NCI-H748 (cell line): ENCODE measurements at regions not wholly inside any gene's neighbourhood (a gene's known extent, or its start where the extent isn't known, plus 50 kb on each side); places are given as distances from the start of the nearest gene placed in this dataset.
A peak's percentile ranks its signal among the peaks of the same experiment; 100 is the strongest.
"Not testable (repeated sequence)": the region's sequence is repeated elsewhere in the genome, so short reads cannot be mapped to it uniquely, and the experiment has no call there.

Experiments
- DNase-seq: peaks from one replicate; lab custom pipeline; 2025; ENCODE audit not compliant: unreplicated experiment; lab: John Stamatoyannopoulos, UW

DNA sequence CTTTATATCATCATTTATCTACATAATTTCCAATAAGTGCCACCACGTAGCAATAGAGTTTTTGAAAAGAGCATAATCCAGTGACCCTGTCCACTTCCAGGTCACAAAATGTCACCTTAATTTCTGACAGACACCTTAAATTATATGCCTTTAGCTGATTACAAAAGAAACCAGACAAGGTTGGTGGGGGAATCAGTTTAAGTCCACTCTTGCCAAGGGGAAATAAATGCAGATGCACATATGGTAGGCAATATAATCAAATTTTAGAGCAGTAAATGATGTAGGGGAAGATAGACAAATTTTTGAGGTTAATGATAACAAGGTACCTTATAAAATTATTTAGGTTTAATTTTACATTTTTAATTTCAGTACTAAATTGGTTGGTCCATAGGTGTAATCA lies 253.5 kb downstream of the ZIC1 start:
- no peak for DNase-seq

DNA sequence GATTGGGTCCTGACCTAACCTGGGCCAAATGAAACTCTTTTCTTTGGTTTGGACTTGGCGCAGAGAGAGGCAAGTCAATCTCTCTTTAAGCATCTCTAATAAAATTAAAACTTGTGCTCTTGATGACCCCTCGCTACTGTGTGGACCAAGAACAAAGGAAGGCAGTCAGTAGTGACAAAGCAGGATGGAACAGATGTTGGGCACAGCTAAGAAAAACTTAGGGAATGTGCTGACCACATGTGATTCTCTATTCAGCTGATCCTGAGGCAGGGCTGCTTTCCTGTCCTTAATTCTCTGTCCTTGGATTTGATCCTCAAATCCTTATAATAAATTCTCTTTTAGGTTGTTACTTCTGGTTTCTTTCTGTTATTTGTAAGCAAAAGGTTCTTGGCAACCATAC lies 259.9 kb downstream of the ZIC1 start:
- no peak for DNase-seq

DNA sequence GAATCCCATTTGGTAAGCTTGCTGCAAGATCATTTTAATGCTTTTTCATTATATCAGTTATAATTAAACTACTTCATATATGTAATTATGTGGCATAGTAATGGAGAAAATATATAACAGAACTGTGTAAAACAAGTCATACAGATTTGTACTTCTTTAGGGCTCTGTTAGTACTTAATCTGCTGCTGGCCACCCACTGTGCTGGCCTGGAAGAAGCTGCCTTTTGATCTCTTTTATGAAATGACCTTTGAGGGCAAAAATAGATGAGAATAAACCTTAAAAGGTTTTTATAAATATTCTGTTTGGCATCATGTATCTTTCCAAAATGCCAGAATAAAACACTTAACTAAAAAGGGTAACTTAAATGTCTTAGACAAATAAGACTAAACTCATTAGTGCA lies 262.9 kb downstream of the ZIC1 start:
- no peak for DNase-seq

DNA sequence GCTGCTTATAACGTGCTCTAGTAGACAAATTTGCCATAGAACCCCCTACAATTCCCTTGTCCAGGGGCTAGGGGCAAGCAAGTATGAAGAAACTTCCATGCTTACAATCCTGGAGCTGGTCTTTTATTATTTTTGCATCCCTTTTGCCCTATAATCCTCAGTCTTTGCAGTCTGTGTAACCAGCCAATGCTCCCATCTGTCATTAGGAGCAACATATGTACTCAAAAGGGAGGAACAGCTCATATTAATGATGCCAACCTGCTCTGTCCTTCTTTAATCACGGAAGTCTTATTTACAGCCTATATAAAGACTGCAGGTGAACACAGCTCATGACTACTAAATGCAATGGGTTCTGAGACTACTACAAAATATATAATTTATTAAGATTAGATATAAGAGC lies 263.3 kb downstream of the ZIC1 start:
- DNase-seq, result no peak

DNA sequence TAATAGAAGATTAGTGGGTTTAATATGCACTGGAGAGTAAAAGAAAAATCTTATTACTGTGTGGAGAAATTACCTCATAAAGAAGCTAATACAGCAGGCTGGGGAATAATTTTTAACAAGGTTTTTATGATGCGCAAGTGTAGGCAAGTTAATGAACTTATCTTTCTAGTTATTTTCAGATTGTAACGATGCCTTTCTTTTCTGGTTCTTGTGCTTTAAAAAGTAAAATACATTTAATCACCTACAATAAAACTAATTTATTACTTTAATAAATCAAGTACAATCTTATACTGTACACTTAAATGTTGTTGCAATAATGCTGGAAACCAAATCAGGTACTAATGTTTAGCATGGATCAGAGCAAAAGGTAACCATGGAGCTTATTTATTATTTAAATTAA lies 266.6 kb downstream of the ZIC1 start:
- DNase-seq, result no peak

DNA sequence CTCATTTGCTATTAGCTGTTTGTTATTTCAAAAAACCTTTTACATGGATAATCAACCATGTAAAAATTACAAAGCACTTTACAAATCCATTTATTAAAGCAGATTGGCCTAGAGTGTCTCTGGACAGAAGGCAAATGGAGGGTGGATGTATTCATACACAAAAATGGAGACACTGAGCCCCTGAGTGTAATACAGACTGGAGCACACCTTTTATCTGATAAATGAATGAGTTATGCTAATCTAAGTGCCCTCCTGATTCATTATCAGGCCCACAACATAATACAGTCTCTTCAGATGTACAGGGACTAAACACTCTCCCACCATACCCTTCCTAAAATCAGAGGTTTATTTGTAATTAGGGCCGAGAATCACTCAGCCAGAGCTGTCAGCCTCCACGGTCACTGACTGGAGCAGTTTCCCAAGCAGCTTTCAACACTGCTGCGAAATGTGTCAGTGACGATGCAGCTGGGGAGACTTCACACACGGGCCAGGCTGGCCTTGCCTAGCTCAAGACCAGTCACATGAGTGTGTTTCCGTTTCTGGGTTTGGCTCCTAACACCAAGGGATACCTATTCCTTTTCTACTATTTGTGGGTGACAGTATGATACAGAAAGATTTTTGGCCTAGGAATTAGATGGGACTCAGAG lies 271.8 kb downstream of the ZIC1 start:
- DNase-seq, result no peak

DNA sequence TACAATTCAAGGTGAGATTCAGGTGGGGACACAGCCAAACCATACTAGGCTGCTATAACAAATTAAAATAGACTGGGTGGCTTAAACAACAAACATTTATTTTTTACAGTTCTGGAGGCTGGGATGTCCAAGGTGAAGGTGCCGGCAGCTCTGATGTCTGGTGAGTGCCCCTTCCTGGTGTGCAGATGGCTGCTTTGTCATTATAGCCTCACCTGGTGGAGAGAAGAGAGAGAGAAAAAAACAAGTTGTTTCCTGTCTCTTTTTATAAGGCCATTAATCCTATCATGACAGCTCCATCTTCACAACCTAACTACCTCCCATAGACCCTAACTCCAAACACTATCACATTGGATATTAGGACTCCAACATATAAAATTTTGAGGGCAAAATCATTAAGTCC lies 279.7 kb downstream of the ZIC1 start:
- DNase-seq, result peak; percentile 1

DNA sequence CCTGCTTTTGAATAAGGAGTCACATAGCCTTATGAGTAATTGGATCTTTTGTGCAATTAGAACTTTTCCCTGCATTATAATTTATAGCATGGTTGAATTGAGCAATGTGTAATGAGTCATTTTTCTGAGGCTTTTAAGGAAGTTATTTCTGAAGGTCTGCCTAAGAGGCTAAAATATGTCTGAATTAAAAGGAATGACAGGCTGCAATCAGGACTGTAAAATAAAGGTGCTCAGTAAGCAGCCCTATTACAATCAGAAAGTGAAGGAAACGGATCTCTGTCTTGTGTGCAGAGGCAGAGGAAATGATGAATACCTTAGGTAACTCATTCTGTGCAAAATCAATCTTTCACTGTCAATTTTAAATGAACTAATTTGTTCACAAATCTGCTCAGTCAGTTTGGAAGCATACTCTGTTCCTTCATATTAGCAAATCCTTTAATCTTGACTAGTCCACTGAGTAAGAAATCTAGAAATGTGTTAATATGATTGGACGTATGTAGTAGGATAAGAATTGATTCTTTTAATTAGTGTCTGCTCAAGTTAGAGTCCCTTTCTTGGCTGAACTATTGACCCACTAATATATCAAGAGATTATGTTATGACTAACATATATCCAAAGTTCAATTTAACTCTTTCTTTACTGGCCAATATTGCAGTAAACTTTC lies 290.1 kb downstream of the ZIC1 start:
- DNase-seq, result no peak

DNA sequence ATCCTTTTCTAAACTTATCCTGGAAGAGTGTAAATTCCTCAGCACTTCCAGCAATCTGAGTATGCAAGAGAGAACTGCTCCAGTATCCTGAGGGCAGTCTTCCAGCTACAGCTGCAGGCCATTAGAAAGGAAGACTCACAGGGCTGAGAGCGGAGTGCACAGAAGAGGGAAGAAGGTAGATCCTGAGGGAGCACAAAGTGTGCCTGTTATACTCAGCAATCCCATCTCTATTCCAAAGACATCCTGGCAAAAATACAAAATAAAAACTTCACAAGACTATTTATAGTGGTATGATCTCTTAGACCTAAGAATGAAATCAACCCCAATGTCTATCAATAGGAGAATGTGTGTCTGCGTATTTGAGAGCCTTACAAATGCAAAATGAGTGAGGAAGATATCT lies 292.0 kb downstream of the ZIC1 start:
- no peak for DNase-seq

DNA sequence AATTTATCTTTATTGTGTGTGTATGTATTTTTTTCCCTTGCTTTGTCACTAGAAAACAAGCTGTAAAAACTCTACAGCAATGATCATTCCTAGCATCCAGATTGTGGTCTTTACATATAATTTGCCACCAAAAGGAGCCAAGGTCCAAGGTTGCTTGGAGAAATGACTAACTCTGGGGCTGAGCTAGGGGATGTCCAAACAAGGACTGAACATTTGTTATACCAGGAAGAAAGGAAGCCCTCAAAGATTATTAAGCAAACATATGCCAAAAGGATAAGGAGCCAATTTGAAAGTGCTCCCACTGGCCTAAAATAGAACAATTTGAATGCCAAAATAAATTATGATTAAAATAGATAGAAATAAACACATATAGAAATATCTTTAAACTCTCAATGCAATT lies 293.3 kb downstream of the ZIC1 start:
- no peak for DNase-seq

DNA sequence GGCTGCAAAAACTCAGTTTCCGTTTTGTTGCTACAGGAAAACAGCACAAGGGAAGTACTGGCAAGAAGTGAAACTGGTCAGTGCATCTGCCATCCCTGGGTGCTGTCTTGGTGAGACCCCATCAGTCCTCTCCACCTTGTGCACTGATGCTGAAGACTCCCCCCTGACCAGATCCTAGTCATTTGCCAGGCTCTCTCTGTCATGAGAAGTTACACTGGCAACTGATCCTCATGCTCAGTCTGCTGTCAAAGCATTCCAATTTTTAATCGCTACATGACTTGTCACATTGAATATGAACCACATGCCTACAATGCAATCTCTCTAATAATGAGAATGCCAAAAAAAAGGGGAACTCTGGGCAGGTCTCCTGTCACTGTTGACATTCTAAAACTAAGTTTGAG lies 296.5 kb downstream of the ZIC1 start:
- no peak for DNase-seq

DNA sequence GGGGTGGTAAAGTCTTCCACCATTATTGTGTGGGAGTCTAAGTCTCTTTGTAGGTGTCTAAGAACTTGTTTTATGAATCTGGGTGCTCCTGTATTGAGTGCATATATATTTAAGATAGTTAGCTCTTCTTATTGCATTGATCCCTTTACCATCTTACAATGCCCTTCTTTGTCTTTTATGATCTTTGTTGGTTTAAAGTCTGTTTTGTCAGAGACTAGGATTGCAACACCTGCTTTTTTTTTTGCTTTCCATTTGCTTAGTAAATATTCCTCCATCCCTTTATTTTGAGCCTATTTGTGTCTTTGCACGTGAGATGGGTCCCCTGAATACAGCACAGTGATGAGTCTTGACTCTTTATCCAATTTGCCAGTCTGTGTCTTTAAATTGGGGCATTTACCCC lies 301.6 kb downstream of the ZIC1 start:
- not testable (repeated sequence) for DNase-seq

DNA sequence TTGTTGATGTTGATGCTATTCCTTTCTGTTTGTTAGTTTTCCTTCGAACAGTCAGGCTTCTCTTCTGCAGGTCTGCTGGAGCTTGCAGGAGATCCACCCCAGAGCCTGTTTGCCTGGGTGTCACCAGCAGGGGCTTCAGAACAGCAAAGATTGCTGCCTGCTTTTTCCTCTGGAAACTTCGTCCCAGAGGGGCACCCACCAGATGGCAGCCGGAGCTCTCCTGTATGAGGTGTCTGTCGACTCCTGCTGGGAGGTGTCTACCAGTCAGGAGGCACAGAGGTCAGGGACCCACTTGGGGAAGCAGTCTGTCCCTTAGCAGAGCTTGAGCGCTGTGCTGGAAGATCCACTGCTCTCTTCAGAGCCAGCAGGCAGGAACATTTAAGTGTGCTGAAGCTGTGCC lies 303.2 kb downstream of the ZIC1 start:
- no peak for DNase-seq

DNA sequence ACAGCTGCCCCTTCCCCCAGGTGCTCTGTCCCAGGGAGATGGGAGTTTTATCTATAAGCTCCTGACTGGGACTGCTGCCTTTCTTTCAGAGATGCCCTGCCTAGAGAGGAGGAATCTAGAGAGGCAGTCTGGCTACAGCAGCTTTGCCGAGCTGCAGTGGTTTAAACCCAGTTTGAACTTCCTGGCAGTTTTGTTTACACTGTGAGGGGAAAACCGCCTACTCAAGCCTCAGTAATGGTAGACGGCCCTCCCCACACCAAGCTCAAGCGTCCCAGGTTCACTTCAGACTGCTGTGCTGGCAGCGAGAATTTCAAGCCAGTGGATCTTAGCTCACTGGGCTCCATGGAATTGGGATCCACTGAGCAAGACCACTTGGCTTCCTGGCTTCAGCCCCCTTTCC lies 303.6 kb downstream of the ZIC1 start:
- not testable (repeated sequence) for DNase-seq

DNA sequence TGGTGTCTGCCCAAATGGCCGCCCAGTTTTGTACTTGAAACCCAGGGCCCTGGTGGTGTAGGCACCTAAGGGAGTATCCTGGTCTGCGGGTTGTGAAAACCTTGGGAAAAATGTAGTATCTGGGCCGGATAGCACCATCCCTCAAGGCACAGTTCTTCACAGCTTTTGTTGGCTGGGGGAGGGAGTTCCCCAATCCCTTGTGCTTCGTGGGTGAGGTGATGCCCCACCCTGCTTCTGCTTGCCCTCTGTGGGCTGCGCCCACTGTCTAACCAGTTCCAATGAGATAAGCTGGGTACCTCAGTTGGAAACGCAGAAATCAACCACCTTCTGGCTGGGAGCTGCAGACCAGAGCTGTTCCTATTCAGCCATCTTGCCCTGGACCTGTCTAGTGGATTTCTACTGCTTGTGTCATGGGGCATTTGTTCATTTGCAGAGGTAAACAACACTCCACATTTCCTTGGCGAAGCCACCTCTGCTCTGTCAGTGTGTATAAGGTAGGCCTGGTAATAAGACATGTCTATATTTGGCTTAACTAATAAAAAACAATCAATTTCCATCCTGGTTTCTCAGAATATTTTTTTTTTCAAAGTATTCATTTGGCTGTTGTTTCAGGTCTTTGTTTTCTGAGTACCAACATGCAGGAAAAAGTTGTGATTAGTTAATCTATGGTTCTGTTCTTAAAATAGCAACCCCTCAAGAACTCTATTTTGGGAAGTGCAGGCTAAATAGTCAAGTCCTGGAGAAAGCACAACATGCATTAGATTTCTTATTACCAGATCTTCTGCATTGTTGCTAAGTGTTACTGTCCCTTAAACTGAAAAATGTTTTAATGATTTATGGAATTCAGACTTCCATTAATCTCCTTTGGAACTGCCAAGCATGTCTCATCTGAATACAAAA lies 304.3 kb downstream of the ZIC1 start:
- no peak for DNase-seq

DNA sequence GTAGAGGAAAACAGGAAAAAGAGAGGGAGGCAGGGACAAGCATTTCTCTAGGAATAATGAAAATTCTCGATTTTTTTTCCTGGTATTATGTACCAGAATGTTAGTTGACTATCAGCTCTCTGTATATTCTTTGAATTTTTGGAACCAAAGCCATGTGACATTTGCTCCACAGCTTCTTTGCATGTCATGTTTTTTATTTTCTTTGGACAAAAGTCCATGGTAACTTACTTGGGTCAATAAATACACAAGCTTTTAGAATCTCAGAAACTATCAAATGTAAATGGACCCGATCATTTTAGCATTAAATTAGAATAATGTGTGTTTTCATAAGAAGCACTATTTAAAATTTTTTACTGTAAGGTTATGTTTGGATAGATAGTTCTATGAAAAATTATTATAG lies 320.5 kb downstream of the ZIC1 start:
- DNase-seq, result no peak

DNA sequence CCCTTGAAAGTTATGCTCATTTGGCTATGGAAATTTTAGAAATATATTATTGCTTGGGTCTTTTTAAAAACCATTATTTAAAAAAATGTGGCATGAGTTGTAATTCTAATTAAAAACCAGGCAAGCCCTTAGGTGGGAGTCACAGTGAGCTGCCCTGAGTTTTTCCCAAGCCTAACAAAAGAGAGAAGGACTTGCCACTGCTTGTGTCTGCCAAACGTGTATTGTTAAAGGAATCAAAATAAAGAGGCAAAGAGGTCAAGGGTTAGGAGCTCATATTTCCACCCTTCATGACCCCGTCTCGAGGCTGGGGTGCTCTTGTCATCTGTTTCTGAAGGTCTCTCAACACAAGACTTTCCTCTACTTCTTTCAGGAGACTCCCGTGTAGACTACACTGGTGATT lies 321.1 kb downstream of the ZIC1 start:
- DNase-seq, result no peak

DNA sequence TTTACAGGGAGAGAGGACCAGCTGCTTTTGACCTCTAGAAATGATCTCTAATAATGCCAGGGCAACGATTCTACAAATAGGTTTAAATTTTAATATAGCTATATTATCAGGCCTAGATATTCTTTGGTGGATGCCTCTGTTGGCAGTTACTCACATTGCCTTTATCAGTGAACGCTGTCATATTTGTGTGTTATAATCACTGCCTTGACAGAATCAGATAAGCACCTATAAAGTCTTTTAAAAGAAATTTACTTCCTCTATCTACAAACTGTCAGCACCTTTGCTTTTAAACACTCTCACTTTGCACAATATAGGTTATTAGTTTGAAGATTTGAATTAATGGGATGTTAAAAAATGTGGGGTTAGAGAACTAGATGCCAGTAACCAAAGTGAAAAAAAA lies 324.1 kb downstream of the ZIC1 start:
- DNase-seq, result no peak

DNA sequence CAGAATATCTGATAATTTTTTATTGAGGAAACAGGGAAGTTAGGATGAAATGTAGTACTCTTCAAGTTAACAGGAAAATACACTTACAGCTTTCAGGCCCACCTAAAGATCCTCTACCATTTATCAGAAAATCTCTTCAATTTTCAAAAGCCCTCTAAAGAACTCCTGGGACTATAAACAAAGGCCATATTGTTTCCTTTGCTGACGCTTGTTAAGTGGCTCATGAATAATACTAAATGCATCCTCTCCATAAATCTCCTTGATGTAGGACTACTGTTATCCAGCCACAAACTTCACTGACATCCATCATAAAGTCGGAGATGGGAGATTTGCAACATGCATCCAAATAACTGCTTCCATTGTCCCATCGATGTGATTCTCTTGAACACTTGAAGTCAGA lies 326.5 kb downstream of the ZIC1 start:
- no peak for DNase-seq

DNA sequence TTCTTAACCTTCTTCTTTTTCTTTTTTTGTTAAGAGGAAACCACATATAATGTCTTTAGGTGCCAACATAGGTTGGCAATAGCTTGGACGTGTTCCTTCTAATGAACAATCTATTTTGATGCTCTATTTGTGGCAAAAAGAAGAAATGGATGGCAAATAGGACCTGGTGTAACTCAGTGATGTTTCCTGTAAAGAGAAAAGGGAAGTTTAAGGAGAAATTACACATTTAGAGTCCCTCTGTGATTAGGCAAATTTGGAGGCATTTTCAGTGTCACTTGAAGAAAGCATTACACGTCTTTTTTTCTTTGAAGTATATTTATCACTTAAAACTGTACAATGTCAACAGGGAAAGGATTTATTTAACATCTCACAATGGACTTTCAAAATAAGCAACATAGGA lies 327.1 kb downstream of the ZIC1 start:
- DNase-seq, result no peak

DNA sequence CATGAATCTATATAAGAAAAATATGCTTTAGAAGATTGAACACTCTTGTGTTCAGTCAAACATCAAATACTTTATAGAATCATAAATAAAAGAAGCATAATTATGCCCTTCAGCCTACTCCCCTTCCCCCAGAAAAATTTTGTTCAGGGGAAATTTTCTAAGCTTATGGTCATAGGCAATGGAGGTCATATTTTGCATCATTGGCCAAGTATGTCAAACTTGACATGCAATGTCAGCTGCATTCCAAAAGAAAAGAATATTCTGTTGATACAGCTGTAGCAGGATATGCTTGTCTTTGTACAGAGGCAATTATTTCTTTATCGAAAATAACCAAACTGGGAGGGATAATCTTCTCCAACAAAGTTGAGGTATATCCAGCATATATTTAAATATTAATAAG lies 328.2 kb downstream of the ZIC1 start:
- no peak for DNase-seq

DNA sequence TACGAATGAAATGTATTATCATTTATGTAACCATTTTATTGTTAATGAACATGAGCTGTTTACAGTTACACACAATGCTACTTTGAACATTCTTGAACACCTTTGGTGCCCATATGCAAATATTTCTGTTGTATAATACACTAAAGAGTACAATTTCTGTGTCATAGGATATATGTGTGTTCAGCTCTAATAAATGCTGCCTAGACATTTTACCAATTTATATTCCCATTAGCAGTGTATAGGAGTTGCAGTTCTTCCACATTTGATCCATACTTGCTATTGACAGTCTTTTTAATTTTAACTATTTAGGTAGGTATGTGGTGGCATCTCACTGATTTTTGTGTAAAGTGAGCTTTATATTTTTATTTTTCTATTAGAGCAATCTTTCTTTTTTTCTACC lies 331.8 kb downstream of the ZIC1 start:
- DNase-seq, result no peak
